Heart left ventricle (tissue), 16 donors: ENCODE measurements at regions not wholly inside any gene's neighbourhood (a gene's known extent, or its start where the extent isn't known, plus 50 kb on each side); places are given as distances from the start of the nearest gene placed in this dataset.

ENCODE experiments used
- ATAC-seq, 4 donors: fragments of 200-7000 bp; cut with Tn5 transposase; one replicate each; pipeline ENCODE4 v1.9.1; 2020 to 2022; ENCODE audit warnings: moderate library complexity in 4 of 4, mild to moderate bottlenecking in 3 of 4, moderate number of reproducible peaks in 1 of 4
- DNase-seq, 5 donors: peaks; one replicate each; pipeline ENCODE4 v3.0.0-alpha.2; 2020
- H3K27ac ChIP-seq, 12 donors: fragments of 200-600 bp; sonication (generic) in 4 of 12; one replicate each; pipeline versions ENCODE4 v1.5.0 to v1.8.0; 2016 to 2022; ENCODE audit warnings: mild to moderate bottlenecking in 2 of 12
- H3K27me3 ChIP-seq, 9 donors: fragments of 200-600 bp; sonication (generic) in 2 of 9; one replicate each; pipeline versions ENCODE4 v1.5.1 to v1.8.0; 2016 to 2022; ENCODE audit warnings: mild to moderate bottlenecking in 3 of 9
- H3K36me3 ChIP-seq, 9 donors: fragments of 200-600 bp; sonication (generic) in 2 of 9; one replicate each; pipeline versions ENCODE4 v1.5.0 to v1.8.0; 2018 to 2022; ENCODE audit warnings: mild to moderate bottlenecking in 2 of 9
- H3K4me1 ChIP-seq, 12 donors: fragments of 200-600 bp; sonication (generic) in 4 of 12; one replicate each; pipeline versions ENCODE4 v1.5.0 to v1.8.0; 2016 to 2022; ENCODE audit warnings: mild to moderate bottlenecking in 3 of 12
- H3K4me3 ChIP-seq, 12 donors: fragments of 200-600 bp; sonication (generic) in 4 of 12; one replicate each; pipeline versions ENCODE4 v1.5.0 to v1.8.0; 2017 to 2022; ENCODE audit warnings: mild to moderate bottlenecking in 9 of 12, moderate library complexity in 4 of 12
- H3K9me3 ChIP-seq, 12 donors: fragments of 200-600 bp; sonication (generic) in 4 of 12; one replicate each; pipeline versions ENCODE4 v1.5.0 to v1.8.0; 2016 to 2022; ENCODE audit warnings: mild to moderate bottlenecking in 1 of 12
- CTCF ChIP-seq, 12 donors: fragments of 200-600 bp; sonication (generic) in 4 of 12; IDR thresholded peaks; one replicate each; pipeline versions ENCODE4 v1.5.0 to v1.8.0; 2018 to 2022; ENCODE audit warnings: antibody characterized with exemption in 12 of 12, mild to moderate bottlenecking in 5 of 12
- POLR2A ChIP-seq, 2 donors: fragments of 450-650 bp; IDR thresholded peaks; one replicate each; pipeline ENCODE4 v1.6.1; 2017; ENCODE audit warnings: antibody characterized with exemption in 2 of 2, mild to moderate bottlenecking in 2 of 2, moderate library complexity in 2 of 2
- WGBS, 4 donors: extraction: QIAGEN DNeasy Blood & Tissue Kit in 2 of 4; methylation state at CpG; one replicate each; pipeline versions ENCODE4 v1.1.5 to v1.1.7; 2013 to 2018; 5-methylcytosine and 5-hydroxymethylcytosine counted together
- intact Hi-C, 10 donors: fragments of 100-400 bp; cut with DNase I; formaldehyde crosslinking; loops; one replicate each; pipeline versions ENCODE4 v1.11.1 to v1.14.2; 2022
- donor health status: ischemic (EF 13 %, LVEDD 7.1; RV severe dilation, severe dysfunction).
- donor health status: healthy with polysubstance abuse.
- donor health status: DM: no; HTN: yes; CAD: no.
- donor health status: DM: no; HTN: no; CAD: no.
- donor health status: ischemic (EF 25% LVEDD 6.9; RV normal size, moderate dysfunction).
- donor health status: ischemic (EF 25% LVEDD 5.7; RV mildly dilated, moderate dysfunction).
- donor health status: healthy.
- donor health status: DM: yes; HTN: yes; CAD: no.
- donor health status: ischemic (EF 35%, LVEDD 5.7; RV mildly dilated, moderate dysfunction).
- donor health status: nonischemic (EF 11% LVEDD 7.7; RV severe dilation, severe dysfunction).
- donor health status: DM: yes; HTN: yes; CAD: no.
- donor health status: PGD.
- donor health status: ischemic (EF 29% LVEDD 5.4; RV normal size, mild dysfunction).
- donor health status: nonischemic (EF 23%, LVEDD 6.1; RV moderate dilation, normal function).

- no peak for ATAC-seq
- no peak overlapping the region for H3K27ac ChIP-seq
- H3K27me3 ChIP-seq, result peaks cover 0 to 3% (median 0%) of the 10 kb centered on the region in 9 donors
- H3K36me3 ChIP-seq, result no peaks in the 10 kb centered on the region
- no peak overlapping the region for H3K4me3 ChIP-seq
- no peaks in the 10 kb centered on the region for H3K4me1 ChIP-seq
- H3K9me3 ChIP-seq, result no peaks in the 10 kb centered on the region
- DNase-seq, result no peak
- TF ChIP-seq CTCF (IDR thresholded peaks at IDR 0.05) (no peak), POLR2A (IDR thresholded peaks at IDR 0.05) (no peak)
- WGBS, 4 donors, result 83 to 91% (median 89%) methylated on average over 4 of the region's 4 CpGs
- intact Hi-C loops, result no loop called here
Measured at GRCh38 chr10:111558211-111558610, 481.4 kb downstream of the ADRA2A start.

GRCh38 chr10:111560027-111560426 lies 483.2 kb downstream of the ADRA2A start:
- intact Hi-C loops, result no loop called here
- Histone ChIP-seq H3K36me3 (no peaks in the 10 kb centered on the region), H3K4me1 (no peaks in the 10 kb centered on the region), H3K27ac (no peak overlapping the region), H3K4me3 (no peak overlapping the region), H3K27me3 (peaks cover 0 to 3% (median 0%) of the 10 kb centered on the region in 9 donors), H3K9me3 (no peaks in the 10 kb centered on the region)
- ATAC-seq (no peak), DNase-seq (no peak)
- 60 to 71% (median 64%) methylated on average over 4 of the region's 4 CpGs for WGBS, 4 donors
- TF ChIP-seq POLR2A (IDR thresholded peaks at IDR 0.05), result no peak
- no peak for TF ChIP-seq CTCF (IDR thresholded peaks at IDR 0.05)

- Histone ChIP-seq H3K27ac (no peak overlapping the region), H3K4me1 (peaks cover 0 to 6% (median 0%) of the 10 kb centered on the region in 12 donors), H3K4me3 (no peak overlapping the region), H3K9me3 (no peaks in the 10 kb centered on the region), H3K36me3 (no peaks in the 10 kb centered on the region), H3K27me3 (peaks cover 0 to 1% (median 0%) of the 10 kb centered on the region in 9 donors)
- WGBS, 4 donors, result 45 to 72% (median 59%) methylated on average over 1 of the region's 1 CpG
- no peak for DNase-seq
- TF ChIP-seq CTCF (IDR thresholded peaks at IDR 0.05) (no peak), POLR2A (IDR thresholded peaks at IDR 0.05) (no peak)
- intact Hi-C loops, result no loop called here
- ATAC-seq, result no peak
Measured at GRCh38 chr10:111561124-111561523, 484.3 kb downstream of the ADRA2A start.

- Histone ChIP-seq H3K4me3 (no peak overlapping the region), H3K27me3 (no peaks in the 10 kb centered on the region), H3K27ac (no peak overlapping the region), H3K36me3 (no peaks in the 10 kb centered on the region), H3K4me1 (peaks cover 0 to 8% (median 0%) of the 10 kb centered on the region in 12 donors), H3K9me3 (no peaks in the 10 kb centered on the region)
- ATAC-seq, result no peak
- DNase-seq, result no peak
- no peak for TF ChIP-seq CTCF (IDR thresholded peaks at IDR 0.05)
- TF ChIP-seq POLR2A (IDR thresholded peaks at IDR 0.05), result no peak
- intact Hi-C loops, result no loop called here
Measured at GRCh38 chr10:111565542-111565941, 488.7 kb downstream of the ADRA2A start.
